Thyroid gland (tissue), 4 donors: ENCODE measurements at regions not wholly inside any gene's neighbourhood (a gene's known extent, or its start where the extent isn't known, plus 50 kb on each side); places are given as distances from the start of the nearest gene placed in this dataset.

Experiments used
- POLR2A ChIP-seq, 2 donors: fragments of 450-650 bp; IDR thresholded peaks; one replicate each; pipeline ENCODE4 v1.6.1; 2017; ENCODE audit warnings: antibody characterized with exemption in 2 of 2, mild to moderate bottlenecking in 2 of 2, moderate library complexity in 1 of 2
- TF ChIP-seq, protein P1 (sequence below), 6 experiments: fragments of 200-600 bp in 3 of 6; fragments of 450-650 bp in 3 of 6; sonication (generic) in 3 of 6; IDR thresholded peaks; one replicate each; pipeline ENCODE4 v1.5.1; 2016 to 2019; ENCODE audit warnings: antibody characterized with exemption in 6 of 6, mild to moderate bottlenecking in 2 of 6, inconsistent platforms in 1 of 6, moderate library complexity in 1 of 6

GRCh38 chr3:137958636-137959035 is 51.3 kb upstream of the CLDN18 start:
- TF ChIP-seq, protein P1, sequence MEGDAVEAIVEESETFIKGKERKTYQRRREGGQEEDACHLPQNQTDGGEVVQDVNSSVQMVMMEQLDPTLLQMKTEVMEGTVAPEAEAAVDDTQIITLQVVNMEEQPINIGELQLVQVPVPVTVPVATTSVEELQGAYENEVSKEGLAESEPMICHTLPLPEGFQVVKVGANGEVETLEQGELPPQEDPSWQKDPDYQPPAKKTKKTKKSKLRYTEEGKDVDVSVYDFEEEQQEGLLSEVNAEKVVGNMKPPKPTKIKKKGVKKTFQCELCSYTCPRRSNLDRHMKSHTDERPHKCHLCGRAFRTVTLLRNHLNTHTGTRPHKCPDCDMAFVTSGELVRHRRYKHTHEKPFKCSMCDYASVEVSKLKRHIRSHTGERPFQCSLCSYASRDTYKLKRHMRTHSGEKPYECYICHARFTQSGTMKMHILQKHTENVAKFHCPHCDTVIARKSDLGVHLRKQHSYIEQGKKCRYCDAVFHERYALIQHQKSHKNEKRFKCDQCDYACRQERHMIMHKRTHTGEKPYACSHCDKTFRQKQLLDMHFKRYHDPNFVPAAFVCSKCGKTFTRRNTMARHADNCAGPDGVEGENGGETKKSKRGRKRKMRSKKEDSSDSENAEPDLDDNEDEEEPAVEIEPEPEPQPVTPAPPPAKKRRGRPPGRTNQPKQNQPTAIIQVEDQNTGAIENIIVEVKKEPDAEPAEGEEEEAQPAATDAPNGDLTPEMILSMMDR (IDR thresholded peaks at IDR 0.05): no peak
- TF ChIP-seq POLR2A (IDR thresholded peaks at IDR 0.05): no peak
